GM19328 (cell line): ENCODE measurements at regions not wholly inside any gene's neighbourhood (a gene's known extent, or its start where the extent isn't known, plus 50 kb on each side); places are given as distances from the start of the nearest gene placed in this dataset.
"Not testable (repeated sequence)": the region's sequence is repeated elsewhere in the genome, so short reads cannot be mapped to it uniquely, and the experiment has no call there.

Experiments used
- ATAC-seq: cut with Tn5 transposase; IDR thresholded peaks from one replicate; pipeline ENCODE4 v1.9.1; 2021; ENCODE audit warnings: mild to moderate bottlenecking, moderate library complexity; ENCODE audit not compliant: unreplicated experiment

DNA sequence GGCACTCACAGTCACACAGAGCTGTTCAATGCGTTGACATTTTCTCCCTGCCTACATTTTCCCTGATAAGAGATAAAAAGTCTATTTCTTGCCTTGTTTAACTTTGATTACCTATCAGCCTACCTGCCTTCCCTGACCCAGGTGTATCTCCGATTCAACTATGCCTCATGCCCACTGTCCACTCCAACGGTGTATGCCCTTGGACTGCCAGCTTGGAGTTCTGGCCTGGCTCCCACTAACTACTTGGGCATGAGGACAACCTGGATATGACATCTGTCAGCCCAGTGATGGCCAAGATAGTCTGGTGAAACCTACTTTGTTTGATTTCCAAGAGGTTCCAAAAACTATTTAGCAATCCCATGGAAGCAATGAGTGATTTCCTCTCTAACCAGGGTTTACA, 93.0 kb upstream of the PELI2 start:
- no peak for ATAC-seq

GRCh38 chr14:56026506-56026905, 91.7 kb upstream of the PELI2 start:
- no peak for ATAC-seq

GRCh38 chr14:56027421-56027820, 90.8 kb upstream of the PELI2 start:
- ATAC-seq: no peak

- no peak for ATAC-seq
Observed at GRCh38 chr14:56027916-56028712, 90.1 kb upstream of the PELI2 start.

DNA sequence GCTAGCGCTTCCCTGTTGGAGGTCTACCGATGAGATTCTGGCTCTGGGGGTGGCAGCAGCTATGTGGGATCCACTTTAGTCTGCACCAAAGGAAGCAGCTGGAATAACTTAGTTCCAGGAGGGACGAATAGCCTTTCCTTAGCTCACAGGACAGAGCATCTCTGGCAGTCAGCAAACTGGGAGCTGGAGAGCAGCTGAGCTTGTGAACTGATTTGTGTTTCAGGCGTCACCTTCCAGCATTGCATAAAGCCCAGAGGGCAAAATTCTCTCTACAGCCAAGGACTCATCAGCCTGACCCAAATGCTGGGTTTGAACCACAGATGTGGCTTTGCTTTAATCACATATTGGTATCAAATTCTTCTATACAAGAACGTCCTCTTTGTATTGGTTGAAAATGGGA, 81.9 kb upstream of the PELI2 start:
- ATAC-seq: no peak

- no peak for ATAC-seq
Observed at GRCh38 chr14:56040121-56040520, 78.1 kb upstream of the PELI2 start.

DNA sequence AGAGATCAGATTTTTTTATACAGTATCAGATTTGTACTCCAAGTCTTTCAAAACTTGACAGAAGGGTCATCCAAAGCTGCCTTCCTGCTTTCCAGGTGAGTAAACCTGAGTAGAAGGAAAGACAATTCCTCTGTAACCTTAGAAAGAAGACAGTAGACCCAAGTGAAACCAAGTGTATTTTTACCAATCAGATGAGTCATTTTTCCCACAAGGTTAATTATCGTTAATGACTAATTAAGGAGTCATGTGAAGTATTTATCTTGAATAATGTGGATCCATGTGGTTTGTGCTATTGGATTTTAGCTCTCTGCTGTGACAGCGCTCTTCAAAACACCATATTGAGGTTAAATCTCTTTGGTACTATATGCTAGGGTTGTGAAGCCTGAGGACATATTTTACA, 74.0 kb upstream of the PELI2 start:
- ATAC-seq: no peak

GRCh38 chr14:56046546-56046945, 71.7 kb upstream of the PELI2 start:
- ATAC-seq: no peak

DNA sequence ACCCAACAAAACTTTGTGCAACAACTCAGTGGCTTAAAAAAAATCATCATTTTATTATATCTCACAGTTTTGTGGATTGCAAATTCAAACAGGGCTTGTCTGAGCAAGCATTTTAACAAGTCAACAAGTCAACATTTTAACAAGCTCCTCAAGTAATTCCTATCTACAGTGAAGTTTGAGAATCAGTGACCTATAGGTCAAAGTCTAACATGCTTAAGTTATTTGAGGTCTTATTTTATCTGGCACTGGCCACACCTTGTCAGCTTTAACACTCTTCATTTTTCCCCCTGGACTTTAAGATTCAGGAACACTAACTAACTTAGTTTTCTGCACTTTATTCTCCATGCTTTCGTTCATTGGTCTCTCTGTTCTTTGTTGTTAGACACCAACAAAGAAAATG, 71.2 kb upstream of the PELI2 start:
- ATAC-seq: no peak

- ATAC-seq: no peak
Observed at GRCh38 chr14:56049536-56049935, 68.7 kb upstream of the PELI2 start.

DNA sequence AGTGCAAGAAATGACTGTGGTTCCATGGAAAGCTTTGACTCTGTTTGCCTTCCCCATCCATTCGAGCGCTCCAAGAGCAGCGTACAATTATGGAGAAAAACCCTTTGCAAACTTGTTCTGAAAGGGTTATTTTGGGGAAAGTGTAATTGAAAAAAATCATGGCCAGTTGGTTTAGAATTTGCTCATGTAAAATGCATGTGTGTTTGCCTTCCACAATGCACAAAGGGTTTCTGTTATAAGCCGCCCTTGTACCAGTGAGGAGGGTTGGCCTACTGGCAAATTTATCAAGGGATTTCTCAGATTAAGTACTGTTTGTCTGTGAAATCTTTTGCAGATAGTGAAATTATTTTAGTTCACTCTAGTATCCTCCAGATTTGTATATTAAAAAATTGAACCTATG, 62.7 kb upstream of the PELI2 start:
- no peak for ATAC-seq

GRCh38 chr14:56056031-56056430, 62.2 kb upstream of the PELI2 start:
- no peak for ATAC-seq

DNA sequence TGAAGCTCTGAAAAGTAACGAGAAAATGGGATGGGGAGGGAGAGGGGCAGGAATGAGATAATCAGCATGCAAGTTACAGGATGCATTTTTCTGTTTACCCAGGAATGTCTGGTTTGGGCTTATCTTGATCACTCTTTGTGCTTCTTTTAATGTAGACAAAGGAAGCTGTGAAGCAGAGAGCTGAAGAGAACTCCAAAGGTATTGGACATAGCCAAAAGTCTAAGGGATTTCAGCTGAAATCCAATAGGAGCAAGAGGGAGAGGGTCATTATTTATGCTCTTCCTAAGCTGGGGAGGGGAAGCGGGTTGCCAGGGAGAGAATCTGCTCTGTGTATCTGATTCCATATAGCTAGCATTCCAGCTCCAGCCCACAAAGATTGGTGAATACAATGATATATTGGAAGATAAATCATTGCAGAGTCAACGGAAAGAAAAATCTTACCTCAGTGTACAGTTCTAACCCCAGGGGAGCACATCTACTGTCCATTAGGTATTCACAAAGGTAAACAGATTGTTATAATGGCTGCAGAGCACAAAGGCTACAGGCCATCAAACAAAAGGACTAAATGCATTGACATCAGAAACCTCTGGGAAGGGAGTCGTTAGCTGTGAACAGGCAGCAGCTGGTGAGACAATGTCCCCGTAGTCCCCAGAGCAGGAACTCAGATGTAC, 61.0 kb upstream of the PELI2 start:
- ATAC-seq: no peak

- ATAC-seq: no peak
Observed at GRCh38 chr14:56057767-56058166, 60.4 kb upstream of the PELI2 start.

DNA sequence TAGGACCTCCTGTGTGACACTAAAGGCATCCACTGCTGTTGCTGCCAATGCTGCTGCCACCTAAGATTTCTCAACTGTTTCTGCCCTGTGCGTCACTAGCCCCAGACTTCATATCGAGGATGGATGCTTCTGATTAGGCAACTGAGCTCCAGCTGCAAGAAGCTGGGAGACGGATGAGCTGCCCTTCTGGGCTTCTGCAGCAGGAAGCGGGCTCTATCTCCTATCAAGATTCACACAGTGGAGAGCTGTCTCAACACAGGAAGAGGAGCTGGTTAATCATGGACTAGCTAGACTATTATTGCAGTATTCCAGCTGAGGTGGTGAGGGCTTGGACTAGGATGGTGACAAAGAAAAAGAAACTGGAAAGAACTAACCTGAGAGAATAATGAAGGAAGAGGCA, 59.2 kb upstream of the PELI2 start:
- ATAC-seq: no peak

DNA sequence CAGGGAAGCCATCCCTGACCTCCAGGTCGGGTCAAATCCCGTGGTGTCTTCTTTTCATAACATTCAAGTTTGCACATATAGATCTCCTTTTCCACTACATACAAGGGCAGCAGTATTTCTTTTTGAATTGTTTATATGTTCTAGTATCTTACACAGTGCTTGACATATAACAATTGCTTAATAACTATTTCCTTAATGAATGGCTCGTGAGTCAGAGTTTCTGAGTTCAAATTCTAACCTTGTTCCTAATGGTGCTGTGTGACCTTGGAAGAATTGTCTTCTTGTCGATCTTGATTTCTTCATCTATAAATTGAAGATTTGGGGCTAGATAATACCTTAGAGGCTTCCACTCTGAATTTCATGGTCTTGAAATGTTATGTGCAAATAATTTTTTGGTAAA, 57.2 kb upstream of the PELI2 start:
- ATAC-seq: no peak

DNA sequence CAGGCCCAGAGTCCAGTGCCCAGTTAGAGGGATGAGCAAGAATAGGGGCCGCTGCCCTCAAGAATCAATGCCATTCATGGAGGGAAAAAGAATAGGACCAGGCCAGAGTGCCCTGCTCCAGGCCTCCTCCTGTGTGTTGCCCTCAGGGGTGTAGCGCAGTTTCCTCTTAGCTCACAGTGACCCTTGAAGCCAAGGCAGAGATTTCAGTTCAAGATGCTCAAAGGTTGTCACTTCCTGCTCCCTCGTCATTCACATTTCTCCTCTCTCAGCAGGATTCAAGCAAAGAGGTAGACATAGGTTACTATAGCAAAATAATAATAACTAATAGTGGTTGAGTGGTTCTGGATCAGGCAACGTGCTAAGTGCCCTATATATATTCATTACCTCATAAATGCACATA, 55.1 kb upstream of the PELI2 start:
- ATAC-seq: no peak

GRCh38 chr14:56064513-56064912, 53.7 kb upstream of the PELI2 start:
- no peak for ATAC-seq

DNA sequence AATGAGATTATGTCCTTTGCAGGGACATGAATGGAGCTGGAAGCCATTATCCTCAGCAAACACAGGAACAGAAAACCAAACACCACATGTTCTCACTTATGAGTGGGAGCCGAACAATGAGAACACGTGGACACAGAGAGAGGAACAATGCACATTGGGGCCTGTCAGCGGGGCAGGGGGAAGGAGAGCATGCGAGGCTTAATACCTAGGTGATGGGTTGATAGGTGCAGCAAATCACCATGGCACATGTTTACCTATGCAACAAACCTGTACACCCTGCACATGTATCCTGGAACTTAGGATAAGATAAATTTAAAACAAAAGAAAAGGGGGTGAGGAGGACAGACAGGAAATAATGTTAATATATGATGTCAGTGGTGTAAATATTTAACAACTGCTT, 53.0 kb upstream of the PELI2 start:
- not testable (repeated sequence) for ATAC-seq

- ATAC-seq: no peak
Observed at GRCh38 chr14:56065621-56066290, 52.5 kb upstream of the PELI2 start.
